Choroid plexus epithelial cell (primary cell): ENCODE measurements at regions not wholly inside any gene's neighbourhood (a gene's known extent, or its start where the extent isn't known, plus 50 kb on each side); places are given as distances from the start of the nearest gene placed in this dataset.

Experiments
- DNase-seq: peaks from one replicate; pipeline ENCODE4 v3.0.0-alpha.2; 2010; ENCODE audit warnings: low read depth
- H3K4me3 ChIP-seq: 2 replicates; pipeline ENCODE4 v1.5.1; 2011; ENCODE audit warnings: low read depth, mild to moderate bottlenecking, control low read depth, low read length, moderate library complexity
- CTCF ChIP-seq: conservative IDR thresholded peaks from 2 replicates; pipeline ENCODE4 v1.5.1; 2011; ENCODE audit warnings: low read depth, mild to moderate bottlenecking, control low read depth, inconsistent platforms, low read length, moderate library complexity

GRCh38 chr1:90277270-90277669 is 282.4 kb downstream of the ZNF326 start:
- no peak overlapping the region for H3K4me3 ChIP-seq
- no peak for TF ChIP-seq CTCF
- DNase-seq: no peak

GRCh38 chr1:90274376-90274775 is 279.5 kb downstream of the ZNF326 start:
- TF ChIP-seq CTCF: no peak
- no peak for DNase-seq
- no peak overlapping the region for H3K4me3 ChIP-seq

GRCh38 chr1:90273241-90273774 is 278.4 kb downstream of the ZNF326 start:
- no peak for TF ChIP-seq CTCF
- DNase-seq: no peak
- H3K4me3 ChIP-seq: no peak overlapping the region

GRCh38 chr1:90262791-90263190 is 267.9 kb downstream of the ZNF326 start:
- no peak for TF ChIP-seq CTCF
- H3K4me3 ChIP-seq: no peak overlapping the region
- no peak for DNase-seq

- no peak for DNase-seq
- no peak for TF ChIP-seq CTCF
- no peak overlapping the region for H3K4me3 ChIP-seq
Observed at GRCh38 chr1:90262286-90262685, 267.4 kb downstream of the ZNF326 start.

GRCh38 chr1:90246069-90246468 is 251.2 kb downstream of the ZNF326 start:
- no peak overlapping the region for H3K4me3 ChIP-seq
- no peak for DNase-seq
- no peak for TF ChIP-seq CTCF

GRCh38 chr1:90236493-90236892 is 241.6 kb downstream of the ZNF326 start:
- TF ChIP-seq CTCF: no peak
- no peak for DNase-seq
- no peak overlapping the region for H3K4me3 ChIP-seq
